ENCODE measurements at regions not wholly inside any gene's neighbourhood (a gene's known extent, or its start where the extent isn't known, plus 50 kb on each side); places are given as distances from the start of the nearest gene placed in this dataset.

DNA sequence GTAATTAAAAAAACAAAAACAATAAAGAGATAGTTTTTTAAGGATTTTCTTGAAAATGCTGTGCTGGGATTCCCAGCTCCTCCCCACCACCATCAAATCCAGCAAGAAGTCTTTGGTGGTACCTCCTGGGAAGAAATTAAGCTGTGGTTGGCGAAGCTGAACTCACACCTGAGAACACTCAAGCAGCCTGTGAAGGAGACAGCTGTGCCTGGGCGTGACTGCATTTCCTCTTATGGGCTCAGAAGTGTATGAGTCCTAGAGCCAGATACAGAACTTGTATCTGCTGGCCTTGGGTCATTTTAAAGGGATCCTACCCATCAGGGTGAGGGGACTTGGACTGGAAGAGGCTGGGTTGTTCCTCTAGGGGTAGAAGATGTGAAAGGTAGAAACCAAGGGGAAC lies 561.2 kb upstream of the SGCD start:
- no peaks in the 10 kb centered on the region for H3K4me1 Mint-ChIP-seq (ENCODE audit: low read depth, unreplicated experiment)
- H3K4me3 Mint-ChIP-seq (ENCODE audit: unreplicated experiment) = no peak overlapping the region
- no peak overlapping the region for H3K27ac Mint-ChIP-seq (ENCODE audit: unreplicated experiment)
- TF ChIP-seq, protein P1, sequence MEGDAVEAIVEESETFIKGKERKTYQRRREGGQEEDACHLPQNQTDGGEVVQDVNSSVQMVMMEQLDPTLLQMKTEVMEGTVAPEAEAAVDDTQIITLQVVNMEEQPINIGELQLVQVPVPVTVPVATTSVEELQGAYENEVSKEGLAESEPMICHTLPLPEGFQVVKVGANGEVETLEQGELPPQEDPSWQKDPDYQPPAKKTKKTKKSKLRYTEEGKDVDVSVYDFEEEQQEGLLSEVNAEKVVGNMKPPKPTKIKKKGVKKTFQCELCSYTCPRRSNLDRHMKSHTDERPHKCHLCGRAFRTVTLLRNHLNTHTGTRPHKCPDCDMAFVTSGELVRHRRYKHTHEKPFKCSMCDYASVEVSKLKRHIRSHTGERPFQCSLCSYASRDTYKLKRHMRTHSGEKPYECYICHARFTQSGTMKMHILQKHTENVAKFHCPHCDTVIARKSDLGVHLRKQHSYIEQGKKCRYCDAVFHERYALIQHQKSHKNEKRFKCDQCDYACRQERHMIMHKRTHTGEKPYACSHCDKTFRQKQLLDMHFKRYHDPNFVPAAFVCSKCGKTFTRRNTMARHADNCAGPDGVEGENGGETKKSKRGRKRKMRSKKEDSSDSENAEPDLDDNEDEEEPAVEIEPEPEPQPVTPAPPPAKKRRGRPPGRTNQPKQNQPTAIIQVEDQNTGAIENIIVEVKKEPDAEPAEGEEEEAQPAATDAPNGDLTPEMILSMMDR (IDR thresholded peaks at IDR 0.05; ENCODE audit: partially characterized antibody, unreplicated experiment) = no peak
- peaks cover 2% of the 10 kb centered on the region for H3K27me3 Mint-ChIP-seq (ENCODE audit: unreplicated experiment)
- no peak for DNase-seq
- H3K36me3 Mint-ChIP-seq (ENCODE audit: unreplicated experiment) = peaks cover 6% of the 10 kb centered on the region
- no peaks in the 10 kb centered on the region for H3K9me3 Mint-ChIP-seq (ENCODE audit: unreplicated experiment)

DNA sequence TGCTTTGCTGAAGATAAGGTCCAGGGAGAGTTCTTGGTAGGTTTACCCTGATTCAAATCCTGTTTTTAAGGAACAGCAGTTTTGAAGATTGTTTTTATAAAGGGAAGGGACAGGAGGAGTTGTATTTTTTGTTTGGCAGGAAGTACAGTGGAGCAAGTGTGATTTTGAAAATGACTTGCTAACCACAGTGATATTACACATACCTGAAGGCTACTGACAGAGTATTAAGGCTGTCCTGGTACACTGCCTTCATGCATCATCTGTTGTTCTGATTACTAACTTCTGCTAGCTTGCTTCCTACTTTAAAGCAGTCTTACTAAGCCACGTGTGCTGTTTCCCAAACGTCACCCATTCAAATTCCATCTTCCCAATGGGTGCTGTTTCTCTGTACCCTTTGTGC lies 559.5 kb upstream of the SGCD start:
- TF ChIP-seq, protein P1 (IDR thresholded peaks at IDR 0.05; ENCODE audit: partially characterized antibody, unreplicated experiment) = no peak
- H3K27me3 Mint-ChIP-seq (ENCODE audit: unreplicated experiment) = no peaks in the 10 kb centered on the region
- no peaks in the 10 kb centered on the region for H3K9me3 Mint-ChIP-seq (ENCODE audit: unreplicated experiment)
- H3K27ac Mint-ChIP-seq (ENCODE audit: unreplicated experiment) = no peak overlapping the region
- H3K36me3 Mint-ChIP-seq (ENCODE audit: unreplicated experiment) = no peaks in the 10 kb centered on the region
- H3K4me3 Mint-ChIP-seq (ENCODE audit: unreplicated experiment) = no peak overlapping the region
- H3K4me1 Mint-ChIP-seq (ENCODE audit: low read depth, unreplicated experiment) = no peaks in the 10 kb centered on the region
- DNase-seq = no peak

DNA sequence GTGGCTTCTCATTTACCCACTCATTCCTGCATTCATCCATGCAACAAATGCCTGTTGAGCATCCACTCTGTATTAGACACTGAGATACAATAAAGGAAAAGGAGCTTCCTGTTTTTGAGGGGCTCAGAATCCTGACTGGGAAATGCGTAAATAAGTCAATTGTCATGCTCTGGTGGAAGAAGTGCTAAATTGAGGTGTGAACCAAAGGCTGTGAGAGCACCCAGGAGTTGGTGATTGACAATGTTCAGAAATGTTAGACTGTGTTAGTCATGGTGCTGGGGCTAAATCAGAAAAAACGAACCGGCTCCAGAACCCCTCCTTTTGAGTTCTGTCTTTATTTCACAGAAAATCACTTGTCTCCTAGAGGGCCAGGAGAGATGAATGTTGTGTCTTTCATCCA lies 558.6 kb upstream of the SGCD start:
- no peaks in the 10 kb centered on the region for H3K9me3 Mint-ChIP-seq (ENCODE audit: unreplicated experiment)
- TF ChIP-seq, protein P1 (IDR thresholded peaks at IDR 0.05; ENCODE audit: partially characterized antibody, unreplicated experiment) = no peak
- no peaks in the 10 kb centered on the region for H3K4me1 Mint-ChIP-seq (ENCODE audit: low read depth, unreplicated experiment)
- no peaks in the 10 kb centered on the region for H3K27me3 Mint-ChIP-seq (ENCODE audit: unreplicated experiment)
- H3K4me3 Mint-ChIP-seq (ENCODE audit: unreplicated experiment) = no peak overlapping the region
- H3K36me3 Mint-ChIP-seq (ENCODE audit: unreplicated experiment) = no peaks in the 10 kb centered on the region
- no peak for DNase-seq
- no peak overlapping the region for H3K27ac Mint-ChIP-seq (ENCODE audit: unreplicated experiment)

DNA sequence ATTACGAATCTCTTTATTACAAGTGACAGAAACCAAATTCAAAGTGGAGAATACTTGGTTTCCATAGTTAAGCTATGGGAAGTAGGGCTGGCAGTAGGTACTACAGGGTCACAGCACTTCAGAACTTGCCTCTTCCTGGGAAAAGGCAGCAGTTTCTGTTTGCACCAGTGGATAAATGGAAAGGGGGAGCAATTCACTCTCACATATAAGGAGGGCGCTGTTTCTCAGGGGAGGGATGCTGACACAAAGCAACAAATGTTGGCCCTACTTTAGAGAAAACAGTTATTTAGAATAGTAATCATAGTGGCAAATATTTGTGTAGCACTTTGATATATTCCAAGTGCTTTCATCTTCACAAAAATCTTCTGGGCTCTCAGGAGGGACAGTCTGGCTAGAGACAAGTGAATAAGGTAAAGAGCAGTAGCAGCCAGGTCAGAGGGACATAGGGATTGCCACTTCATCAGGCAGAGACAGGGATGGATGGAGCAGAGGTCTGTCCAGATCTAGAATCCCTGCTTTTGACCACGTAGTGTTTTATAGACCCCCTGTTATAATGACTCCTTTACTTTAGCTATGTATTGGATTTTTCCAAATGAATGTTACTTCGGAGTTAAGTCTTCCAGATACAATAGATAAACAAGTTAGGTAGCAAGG lies 554.8 kb upstream of the SGCD start:
- H3K9me3 Mint-ChIP-seq (ENCODE audit: unreplicated experiment) = no peaks in the 10 kb centered on the region
- no peaks in the 10 kb centered on the region for H3K36me3 Mint-ChIP-seq (ENCODE audit: unreplicated experiment)
- no peak overlapping the region for H3K4me3 Mint-ChIP-seq (ENCODE audit: unreplicated experiment)
- no peaks in the 10 kb centered on the region for H3K27me3 Mint-ChIP-seq (ENCODE audit: unreplicated experiment)
- H3K27ac Mint-ChIP-seq (ENCODE audit: unreplicated experiment) = no peak overlapping the region
- DNase-seq = no peak
- TF ChIP-seq, protein P1 (IDR thresholded peaks at IDR 0.05; ENCODE audit: partially characterized antibody, unreplicated experiment) = no peak
- no peaks in the 10 kb centered on the region for H3K4me1 Mint-ChIP-seq (ENCODE audit: low read depth, unreplicated experiment)

DNA sequence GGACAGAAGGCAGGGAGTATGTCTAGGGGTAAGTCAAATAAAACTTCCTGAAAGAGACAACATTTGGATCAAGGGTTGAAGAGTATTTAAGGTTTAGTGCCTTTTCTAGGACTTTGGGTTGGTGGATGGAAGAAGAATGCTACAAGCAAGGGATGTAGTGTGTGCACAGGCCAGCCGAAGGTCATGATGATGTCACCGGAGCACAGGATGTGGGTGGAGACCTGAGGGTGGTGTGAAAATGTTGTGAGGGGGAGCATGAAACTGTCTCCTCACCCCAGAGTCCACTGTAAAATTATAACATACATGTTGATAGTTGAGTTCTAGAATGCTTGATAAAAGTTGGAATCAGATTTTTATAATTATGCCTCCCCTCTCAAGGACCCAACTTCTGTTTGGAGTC lies 553.3 kb upstream of the SGCD start:
- TF ChIP-seq, protein P1 (IDR thresholded peaks at IDR 0.05; ENCODE audit: partially characterized antibody, unreplicated experiment) = no peak
- Mint-ChIP-seq H3K27ac (ENCODE audit: unreplicated experiment) (no peak overlapping the region), H3K36me3 (ENCODE audit: unreplicated experiment) (no peaks in the 10 kb centered on the region), H3K9me3 (ENCODE audit: unreplicated experiment) (no peaks in the 10 kb centered on the region), H3K4me3 (ENCODE audit: unreplicated experiment) (no peak overlapping the region), H3K27me3 (ENCODE audit: unreplicated experiment) (no peaks in the 10 kb centered on the region), H3K4me1 (ENCODE audit: low read depth, unreplicated experiment) (no peaks in the 10 kb centered on the region)
- no peak for DNase-seq
